GM18951 (cell line): ENCODE measurements at regions not wholly inside any gene's neighbourhood (a gene's known extent, or its start where the extent isn't known, plus 50 kb on each side); places are given as distances from the start of the nearest gene placed in this dataset.

ENCODE experiments used
- POLR2A ChIP-seq: IDR thresholded peaks from 4 replicates; pipeline ENCODE4 v1.6.1; 2011; ENCODE audit warnings: mild to moderate bottlenecking; ENCODE audit not compliant: insufficient read length, insufficient read depth; ENCODE audit errors: extremely low read depth
- in situ Hi-C: fragments of 300-500 bp; cut with MboI; formaldehyde crosslinking; loops from one replicate; pipeline ENCODE4 v1.12.0; 2022; ENCODE audit warnings: low sequenced_read_pairs, mixed read lengths, inconsistent platforms; ENCODE audit not compliant: unreplicated experiment

GRCh38 chr4:125400756-125401155 is 86.0 kb downstream of the FAT4 start:
- no peak for TF ChIP-seq POLR2A
- in situ Hi-C loops, result no loop called here

- in situ Hi-C loops, result no loop called here
- no peak for TF ChIP-seq POLR2A
Observed at GRCh38 chr4:125401784-125402183, 87.0 kb downstream of the FAT4 start.

GRCh38 chr4:125420526-125420925 is 105.8 kb downstream of the FAT4 start:
- TF ChIP-seq POLR2A, result no peak
- in situ Hi-C loops, result no loop called here

GRCh38 chr4:125421547-125421946 is 106.8 kb downstream of the FAT4 start:
- in situ Hi-C loops, result no loop called here
- TF ChIP-seq POLR2A, result no peak

GRCh38 chr4:125423124-125423523 is 108.4 kb downstream of the FAT4 start:
- no peak for TF ChIP-seq POLR2A
- in situ Hi-C loops, result no loop called here

GRCh38 chr4:125428832-125429231 is 114.1 kb downstream of the FAT4 start:
- no peak for TF ChIP-seq POLR2A
- in situ Hi-C loops, result no loop called here

GRCh38 chr4:125430086-125430485 is 115.3 kb downstream of the FAT4 start:
- in situ Hi-C loops, result no loop called here
- no peak for TF ChIP-seq POLR2A

GRCh38 chr4:125432078-125432477 is 117.3 kb downstream of the FAT4 start:
- in situ Hi-C loops, result no loop called here
- TF ChIP-seq POLR2A, result no peak

- TF ChIP-seq POLR2A, result no peak
- in situ Hi-C loops, result no loop called here
Observed at GRCh38 chr4:125433453-125433852, 118.7 kb downstream of the FAT4 start.

- no peak for TF ChIP-seq POLR2A
- in situ Hi-C loops, result no loop called here
Observed at GRCh38 chr4:125434136-125434535, 119.4 kb downstream of the FAT4 start.

GRCh38 chr4:125440814-125441213 is 126.1 kb downstream of the FAT4 start:
- in situ Hi-C loops, result no loop called here
- TF ChIP-seq POLR2A, result no peak

GRCh38 chr4:125444166-125444565 is 129.4 kb downstream of the FAT4 start:
- in situ Hi-C loops, result no loop called here
- TF ChIP-seq POLR2A, result no peak

- no peak for TF ChIP-seq POLR2A
- in situ Hi-C loops, result no loop called here
Observed at GRCh38 chr4:125445525-125445924, 130.8 kb downstream of the FAT4 start.

- no peak for TF ChIP-seq POLR2A
- in situ Hi-C loops, result no loop called here
Observed at GRCh38 chr4:125447551-125448290, 133.0 kb downstream of the FAT4 start.
